Adrenal gland (tissue), 9 donors: ENCODE measurements at regions not wholly inside any gene's neighbourhood (a gene's known extent, or its start where the extent isn't known, plus 50 kb on each side); places are given as distances from the start of the nearest gene placed in this dataset.
"Not testable (repeated sequence)": the region's sequence is repeated elsewhere in the genome, so short reads cannot be mapped to it uniquely, and the experiment has no call there.

ENCODE experiments used
- DNase-seq, 7 donors: peaks; one replicate each; pipeline ENCODE4 v3.0.0-alpha.2; 2019 to 2020
- H3K27ac ChIP-seq, 5 donors: fragments of 200-600 bp; sonication (generic) in 4 of 5; 1 replicate in 3 of 5; 2 replicates in 2 of 5; pipeline versions ENCODE4 v1.5.1 to v1.8.0; 2016 to 2020; ENCODE audit warnings: mild to moderate bottlenecking in 1 of 5
- H3K27me3 ChIP-seq: fragments of 200-600 bp; 2 replicates; pipeline ENCODE4 v1.8.0; 2021
- H3K36me3 ChIP-seq, 2 donors: fragments of 200-600 bp; replicated peaks in 1 of 2; 1 replicate in 1 of 2; 2 replicates in 1 of 2; pipeline versions ENCODE4 v1.5.1 to v1.8.0; 2018 to 2022
- H3K4me1 ChIP-seq, 2 donors: fragments of 200-600 bp; replicated peaks in 1 of 2; 1 replicate in 1 of 2; 2 replicates in 1 of 2; pipeline versions ENCODE4 v1.5.1 to v1.8.0; 2018 to 2021
- H3K4me3 ChIP-seq, 4 donors: fragments of 200-600 bp; sonication (generic) in 3 of 4; one replicate each; pipeline ENCODE4 v1.5.1; 2016 to 2018
- H3K9me3 ChIP-seq, 3 donors: fragments of 200-600 bp; sonication (generic) in 1 of 3; replicated peaks in 1 of 3; 1 replicate in 2 of 3; 2 replicates in 1 of 3; pipeline versions ENCODE4 v1.5.1 to v1.8.0; 2016 to 2021
- CTCF ChIP-seq, 6 experiments: fragments of 450-650 bp in 4 of 6; fragments of 200-600 bp in 2 of 6; sonication (generic) in 1 of 6; IDR thresholded peaks; 1 replicate in 5 of 6; 2 replicates in 1 of 6; pipeline versions ENCODE4 v1.5.1 to v1.8.0; 2016 to 2021; ENCODE audit warnings: antibody characterized with exemption in 6 of 6, mild to moderate bottlenecking in 2 of 6, moderate library complexity in 1 of 6
- POLR2A ChIP-seq, 2 donors: fragments of 450-650 bp; IDR thresholded peaks; one replicate each; pipeline ENCODE4 v1.6.1; 2017; ENCODE audit warnings: antibody characterized with exemption in 2 of 2, mild to moderate bottlenecking in 2 of 2, moderate library complexity in 1 of 2
- WGBS, 4 donors: extraction: QIAGEN DNeasy Blood & Tissue Kit in 2 of 4; methylation state at CpG; one replicate each; pipeline versions ENCODE4 v1.1.5 to v1.1.7; 2013 to 2017; 5-methylcytosine and 5-hydroxymethylcytosine counted together
- intact Hi-C, 2 donors: fragments of 100-400 bp; cut with DNase I; formaldehyde crosslinking; loops; one replicate each; pipeline versions ENCODE4 v1.14.1 to v1.15.0; 2022 to 2023
- donor health status: healthy with polysubstance abuse.
- donor health status: Bipolar disorder and iron deficiency.
- donor health status: DM: yes; HTN: yes; CAD: no.
- donor health status: DM: no; HTN: no; CAD: no.
- donor health status: DM: no; HTN: no; CAD: no.

- intact Hi-C loops, result no loop called here
- WGBS, 4 donors, result 12 to 33% (median 19%) methylated on average over 4 of the region's 4 CpGs
- Histone ChIP-seq H3K9me3 (no peaks in the 10 kb centered on the region), H3K27ac (no peak overlapping the region), H3K36me3 (no peaks in the 10 kb centered on the region), H3K4me3 (no peak overlapping the region), H3K27me3 (no peaks in the 10 kb centered on the region), H3K4me1 (peaks cover 0 to 4% of the 10 kb centered on the region in 2 donors)
- DNase-seq, result no peak
- TF ChIP-seq POLR2A (IDR thresholded peaks at IDR 0.05) (no peak), CTCF (IDR thresholded peaks at IDR 0.05) (no peak)
These were observed 83.6 kb upstream of the GUCY1A1 start for GRCh38 chr4:155582971-155583437.

GRCh38 chr4:155582041-155582440 is 84.6 kb upstream of the GUCY1A1 start:
- no peaks in the 10 kb centered on the region for H3K36me3 ChIP-seq
- no peak for DNase-seq
- peaks cover 0 to 4% of the 10 kb centered on the region in 2 donors for H3K4me1 ChIP-seq
- H3K4me3 ChIP-seq, result no peak overlapping the region
- no peaks in the 10 kb centered on the region for H3K9me3 ChIP-seq
- H3K27me3 ChIP-seq, result no peaks in the 10 kb centered on the region
- no peak overlapping the region for H3K27ac ChIP-seq
- WGBS, 4 donors, result 57 to 61% (median 60%) methylated on average over 1 of the region's 1 CpG
- intact Hi-C loops, result no loop called here
- no peak for TF ChIP-seq CTCF (IDR thresholded peaks at IDR 0.05)
- no peak for TF ChIP-seq POLR2A (IDR thresholded peaks at IDR 0.05)

- H3K27me3 ChIP-seq, result no peaks in the 10 kb centered on the region
- H3K4me3 ChIP-seq, result no peak overlapping the region
- intact Hi-C loops, result no loop called here
- WGBS, 4 donors, result 46 to 56% (median 50%) methylated on average over 2 of the region's 2 CpGs
- no peaks in the 10 kb centered on the region for H3K36me3 ChIP-seq
- peaks cover 0 to 4% of the 10 kb centered on the region in 2 donors for H3K4me1 ChIP-seq
- H3K27ac ChIP-seq, result no peak overlapping the region
- TF ChIP-seq POLR2A (IDR thresholded peaks at IDR 0.05) (no peak), CTCF (IDR thresholded peaks at IDR 0.05) (no peak)
- no peak for DNase-seq
- H3K9me3 ChIP-seq, result no peaks in the 10 kb centered on the region
These were observed 87.8 kb upstream of the GUCY1A1 start for GRCh38 chr4:155578726-155579370.

GRCh38 chr4:155578219-155578618 is 88.4 kb upstream of the GUCY1A1 start:
- intact Hi-C loops, result no loop called here

GRCh38 chr4:155574329-155574728 is 92.3 kb upstream of the GUCY1A1 start:
- H3K27ac ChIP-seq, H3K27me3 ChIP-seq, intact Hi-C loops, DNase-seq, H3K4me3 ChIP-seq, H3K36me3 ChIP-seq, H3K9me3 ChIP-seq, H3K4me1 ChIP-seq: not testable (repeated sequence)
- 29 to 50% (median 41%) methylated on average over 1 of the region's 1 CpG for WGBS, 4 donors

More at GRCh38 chr4:155578219-155578618, 88.4 kb upstream of the GUCY1A1 start:
- Histone ChIP-seq H3K27me3 (no peaks in the 10 kb centered on the region), H3K4me1 (peaks cover 0 to 4% of the 10 kb centered on the region in 2 donors), H3K4me3 (no peak overlapping the region), H3K9me3 (no peaks in the 10 kb centered on the region), H3K36me3 (no peaks in the 10 kb centered on the region), H3K27ac (no peak overlapping the region)
- TF ChIP-seq POLR2A (IDR thresholded peaks at IDR 0.05) (no peak), CTCF (IDR thresholded peaks at IDR 0.05) (no peak)
- no peak for DNase-seq
- 25 to 38% (median 32%) methylated on average over 5 of the region's 5 CpGs for WGBS, 4 donors
